ENCODE measurements at regions not wholly inside any gene's neighbourhood (a gene's known extent, or its start where the extent isn't known, plus 50 kb on each side); places are given as distances from the start of the nearest gene placed in this dataset.

GRCh38 chrX:103151799-103152198 lies 58.9 kb upstream of the NXF3 start:
- Histone ChIP-seq H2AFZ (ENCODE audit: low read depth, low read length) (no peak overlapping the region), H3K4me2 (ENCODE audit: low read length) (no peak overlapping the region), H3K79me2 (ENCODE audit: low read length) (no peaks in the 10 kb centered on the region), H3K9me3 (ENCODE audit: insufficient read depth, low read length) (no peaks in the 10 kb centered on the region), H4K20me1 (ENCODE audit: insufficient read depth, low read length) (no peaks in the 10 kb centered on the region), H3K27ac (ENCODE audit: low read length) (no peak overlapping the region), H3K4me3 (ENCODE audit: low read length) (no peak overlapping the region), H3K36me3 (replicated peaks; ENCODE audit: low read depth, low read length) (no peaks in the 10 kb centered on the region), H3K4me1 (ENCODE audit: low read length) (no peaks in the 10 kb centered on the region), H3K9ac (ENCODE audit: low read length) (no peak overlapping the region), H3K27me3 (ENCODE audit: low read depth, low read length) (no peaks in the 10 kb centered on the region)
- TF ChIP-seq EZH2phosphoT487 (IDR thresholded peaks at IDR 0.05; ENCODE audit: low read depth), result no peak
- TF ChIP-seq, protein P1, sequence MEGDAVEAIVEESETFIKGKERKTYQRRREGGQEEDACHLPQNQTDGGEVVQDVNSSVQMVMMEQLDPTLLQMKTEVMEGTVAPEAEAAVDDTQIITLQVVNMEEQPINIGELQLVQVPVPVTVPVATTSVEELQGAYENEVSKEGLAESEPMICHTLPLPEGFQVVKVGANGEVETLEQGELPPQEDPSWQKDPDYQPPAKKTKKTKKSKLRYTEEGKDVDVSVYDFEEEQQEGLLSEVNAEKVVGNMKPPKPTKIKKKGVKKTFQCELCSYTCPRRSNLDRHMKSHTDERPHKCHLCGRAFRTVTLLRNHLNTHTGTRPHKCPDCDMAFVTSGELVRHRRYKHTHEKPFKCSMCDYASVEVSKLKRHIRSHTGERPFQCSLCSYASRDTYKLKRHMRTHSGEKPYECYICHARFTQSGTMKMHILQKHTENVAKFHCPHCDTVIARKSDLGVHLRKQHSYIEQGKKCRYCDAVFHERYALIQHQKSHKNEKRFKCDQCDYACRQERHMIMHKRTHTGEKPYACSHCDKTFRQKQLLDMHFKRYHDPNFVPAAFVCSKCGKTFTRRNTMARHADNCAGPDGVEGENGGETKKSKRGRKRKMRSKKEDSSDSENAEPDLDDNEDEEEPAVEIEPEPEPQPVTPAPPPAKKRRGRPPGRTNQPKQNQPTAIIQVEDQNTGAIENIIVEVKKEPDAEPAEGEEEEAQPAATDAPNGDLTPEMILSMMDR (IDR thresholded peaks at IDR 0.05; ENCODE audit: low read depth, low read length), result no peak

- H3K27me3 ChIP-seq (ENCODE audit: low read depth, low read length), result no peaks in the 10 kb centered on the region
- no peaks in the 10 kb centered on the region for H3K4me1 ChIP-seq (ENCODE audit: low read length)
- no peak overlapping the region for H3K9ac ChIP-seq (ENCODE audit: low read length)
- no peaks in the 10 kb centered on the region for H3K79me2 ChIP-seq (ENCODE audit: low read length)
- no peak overlapping the region for H2AFZ ChIP-seq (ENCODE audit: low read depth, low read length)
- H3K27ac ChIP-seq (ENCODE audit: low read length), result no peak overlapping the region
- no peaks in the 10 kb centered on the region for H3K9me3 ChIP-seq (ENCODE audit: insufficient read depth, low read length)
- no peak overlapping the region for H3K4me2 ChIP-seq (ENCODE audit: low read length)
- no peaks in the 10 kb centered on the region for H4K20me1 ChIP-seq (ENCODE audit: insufficient read depth, low read length)
- H3K36me3 ChIP-seq (replicated peaks; ENCODE audit: low read depth, low read length), result no peaks in the 10 kb centered on the region
- H3K4me3 ChIP-seq (ENCODE audit: low read length), result no peak overlapping the region
- TF ChIP-seq EZH2phosphoT487 (IDR thresholded peaks at IDR 0.05; ENCODE audit: low read depth), result no peak
- TF ChIP-seq, protein P1 (IDR thresholded peaks at IDR 0.05; ENCODE audit: low read depth, low read length), result no peak
Observed at GRCh38 chrX:103149652-103150051, 56.7 kb upstream of the NXF3 start.

DNA sequence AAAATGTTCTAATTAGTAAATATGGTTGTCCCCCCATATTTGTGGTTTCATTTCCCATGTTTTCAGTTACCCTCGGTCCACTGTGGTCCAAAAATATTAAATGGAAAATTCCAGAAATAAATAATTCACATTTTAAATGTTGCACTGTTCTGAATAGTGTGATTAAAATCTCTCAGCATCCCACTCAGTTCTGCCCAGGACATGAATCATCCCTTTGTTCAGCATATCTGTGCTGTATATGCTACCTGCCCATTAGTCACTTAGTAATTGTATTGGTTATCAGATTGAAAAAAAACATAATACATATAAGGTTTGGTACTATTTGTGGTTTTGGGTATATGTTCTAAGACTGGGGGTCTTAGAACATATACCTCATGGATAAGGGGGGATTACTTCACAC lies 55.1 kb upstream of the NXF3 start:
- H2AFZ ChIP-seq (ENCODE audit: low read depth, low read length), result no peak overlapping the region
- no peaks in the 10 kb centered on the region for H3K36me3 ChIP-seq (replicated peaks; ENCODE audit: low read depth, low read length)
- H3K4me3 ChIP-seq (ENCODE audit: low read length), result no peak overlapping the region
- H3K27me3 ChIP-seq (ENCODE audit: low read depth, low read length), result no peaks in the 10 kb centered on the region
- H3K9me3 ChIP-seq (ENCODE audit: insufficient read depth, low read length), result no peaks in the 10 kb centered on the region
- no peak overlapping the region for H3K27ac ChIP-seq (ENCODE audit: low read length)
- H3K9ac ChIP-seq (ENCODE audit: low read length), result no peak overlapping the region
- TF ChIP-seq EZH2phosphoT487 (IDR thresholded peaks at IDR 0.05; ENCODE audit: low read depth), result no peak
- TF ChIP-seq, protein P1 (IDR thresholded peaks at IDR 0.05; ENCODE audit: low read depth, low read length), result no peak
- no peaks in the 10 kb centered on the region for H3K79me2 ChIP-seq (ENCODE audit: low read length)
- H3K4me1 ChIP-seq (ENCODE audit: low read length), result no peaks in the 10 kb centered on the region
- no peaks in the 10 kb centered on the region for H4K20me1 ChIP-seq (ENCODE audit: insufficient read depth, low read length)
- H3K4me2 ChIP-seq (ENCODE audit: low read length), result no peak overlapping the region
